Pancreas (tissue), 10 donors: ENCODE measurements at regions not wholly inside any gene's neighbourhood (a gene's known extent, or its start where the extent isn't known, plus 50 kb on each side); places are given as distances from the start of the nearest gene placed in this dataset.

Experiments
- ATAC-seq, 4 donors: fragments of 200-7000 bp; cut with Tn5 transposase; one replicate each; pipeline versions ENCODE4 v1.8.0 to v1.9.1; 2020; ENCODE audit warnings: mild to moderate bottlenecking in 4 of 4, moderate library complexity in 4 of 4
- DNase-seq, 6 donors: peaks; one replicate each; pipeline ENCODE4 v3.0.0-alpha.2; 2020
- FAIRE-seq: peaks from 2 replicates; lab custom pipeline; 2012; peaks lifted over from hg19 to GRCh38; lab: Jason Lieb, UNC
- H3K27ac ChIP-seq, 4 donors: fragments of 200-600 bp; sonication (generic); 1 replicate in 3 of 4; 2 replicates in 1 of 4; pipeline versions ENCODE4 v1.5.0 to v1.8.0; 2020
- H3K27me3 ChIP-seq, 4 donors: fragments of 200-600 bp; one replicate each; pipeline ENCODE4 v1.8.0; 2021
- H3K36me3 ChIP-seq, 3 donors: fragments of 200-600 bp; sonication (generic) in 1 of 3; one replicate each; pipeline versions ENCODE4 v1.5.0 to v1.8.0; 2020 to 2021
- H3K4me1 ChIP-seq, 3 donors: fragments of 200-600 bp; one replicate each; pipeline ENCODE4 v1.8.0; 2021
- H3K4me3 ChIP-seq, 4 donors: fragments of 200-600 bp; sonication (generic) in 2 of 4; one replicate each; pipeline versions ENCODE4 v1.5.0 to v1.8.0; 2020 to 2021
- H3K9me3 ChIP-seq, 4 donors: fragments of 200-600 bp; one replicate each; pipeline ENCODE4 v1.8.0; 2021
- WGBS, 2 donors: extraction: QIAGEN DNeasy Blood & Tissue Kit; methylation state at CpG; one replicate each; pipeline ENCODE4 v1.1.7; 2013; 5-methylcytosine and 5-hydroxymethylcytosine counted together
- intact Hi-C, 3 donors: fragments of 100-400 bp; cut with DNase I; formaldehyde crosslinking; loops; one replicate each; pipeline versions ENCODE4 v1.11.1 to v1.14.2; 2022
- TF ChIP-seq, protein P1 (sequence below), 4 donors: fragments of 200-600 bp; sonication (generic) in 3 of 4; IDR thresholded peaks; one replicate each; pipeline versions ENCODE4 v1.5.0 to v1.8.0; 2021; ENCODE audit warnings: antibody characterized with exemption in 4 of 4
- donor health status: healthy with polysubstance abuse.
- donor health status: DM: no; HTN: no; CAD: no; lungs with moderate emphysema.
- donor health status: DM: no; HTN: no; CAD: no.
- donor health status: control.
- donor health status: control.
- donor health status: Bipolar disorder and iron deficiency.
- donor health status: DM: yes; HTN: yes; CAD: no.
- donor health status: DM: no; HTN: no; CAD: no.
- donor health status: DM: no; HTN: no; CAD: no.
- donor health status: DM: yes; HTN: yes; CAD: no.

DNA sequence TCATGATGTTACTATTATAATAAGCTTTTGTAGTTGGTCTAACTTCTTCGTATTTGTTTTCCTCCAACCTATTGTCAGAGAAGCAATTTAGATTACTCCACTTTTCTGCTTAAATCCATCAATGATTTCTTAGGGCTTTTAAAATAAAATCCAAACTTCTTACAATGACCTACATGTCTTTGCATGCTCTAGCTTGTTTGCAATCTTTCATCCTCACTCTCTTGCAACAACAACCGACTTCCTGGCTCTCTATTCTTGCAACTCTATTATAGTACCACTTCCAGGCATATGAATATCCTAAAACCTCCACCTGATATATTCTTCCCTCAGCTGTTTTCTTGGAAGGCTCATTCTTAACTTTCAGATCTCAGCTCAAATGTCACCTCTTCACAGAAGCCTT lies 1288.7 kb downstream of the PLA2G4A start:
- no peak for ATAC-seq

DNA sequence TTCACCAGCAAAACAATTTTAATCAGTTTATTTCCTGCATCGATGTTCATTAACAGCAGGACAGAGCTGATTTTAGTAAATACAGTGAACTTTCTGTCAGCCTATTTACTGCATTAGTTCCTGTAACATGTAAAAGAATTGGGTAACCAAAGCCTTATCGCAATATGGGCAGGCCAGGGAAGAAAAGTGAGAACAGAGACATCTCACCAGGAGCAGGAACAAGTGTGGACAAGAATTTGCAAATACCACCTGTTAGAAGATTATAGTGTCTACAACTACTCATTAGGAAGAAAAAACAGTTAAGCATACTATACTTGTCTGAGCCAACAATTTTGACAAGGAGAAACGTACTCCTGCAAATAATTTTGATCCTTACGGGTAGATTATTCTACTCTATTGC lies 1293.9 kb downstream of the PLA2G4A start:
- Histone ChIP-seq H3K9me3 (no peaks in the 10 kb centered on the region), H3K27me3 (no peaks in the 10 kb centered on the region), H3K36me3 (no peaks in the 10 kb centered on the region), H3K4me3 (no peak overlapping the region), H3K27ac (no peak overlapping the region), H3K4me1 (no peaks in the 10 kb centered on the region)
- no peak for DNase-seq
- WGBS, 2 donors: 69 to 74% methylated on average over 4 of the region's 4 CpGs
- no peak for ATAC-seq
- intact Hi-C loops: no loop called here
- FAIRE-seq: no peak
- TF ChIP-seq, protein P1, sequence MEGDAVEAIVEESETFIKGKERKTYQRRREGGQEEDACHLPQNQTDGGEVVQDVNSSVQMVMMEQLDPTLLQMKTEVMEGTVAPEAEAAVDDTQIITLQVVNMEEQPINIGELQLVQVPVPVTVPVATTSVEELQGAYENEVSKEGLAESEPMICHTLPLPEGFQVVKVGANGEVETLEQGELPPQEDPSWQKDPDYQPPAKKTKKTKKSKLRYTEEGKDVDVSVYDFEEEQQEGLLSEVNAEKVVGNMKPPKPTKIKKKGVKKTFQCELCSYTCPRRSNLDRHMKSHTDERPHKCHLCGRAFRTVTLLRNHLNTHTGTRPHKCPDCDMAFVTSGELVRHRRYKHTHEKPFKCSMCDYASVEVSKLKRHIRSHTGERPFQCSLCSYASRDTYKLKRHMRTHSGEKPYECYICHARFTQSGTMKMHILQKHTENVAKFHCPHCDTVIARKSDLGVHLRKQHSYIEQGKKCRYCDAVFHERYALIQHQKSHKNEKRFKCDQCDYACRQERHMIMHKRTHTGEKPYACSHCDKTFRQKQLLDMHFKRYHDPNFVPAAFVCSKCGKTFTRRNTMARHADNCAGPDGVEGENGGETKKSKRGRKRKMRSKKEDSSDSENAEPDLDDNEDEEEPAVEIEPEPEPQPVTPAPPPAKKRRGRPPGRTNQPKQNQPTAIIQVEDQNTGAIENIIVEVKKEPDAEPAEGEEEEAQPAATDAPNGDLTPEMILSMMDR (IDR thresholded peaks at IDR 0.05): no peak

More for the DNA sequence above, 1288.7 kb downstream of the PLA2G4A start:
- intact Hi-C loops: no loop called here
- FAIRE-seq (no peak), DNase-seq (no peak)
- H3K27ac ChIP-seq: no peak overlapping the region
- no peaks in the 10 kb centered on the region for H3K36me3 ChIP-seq
- H3K4me1 ChIP-seq: no peaks in the 10 kb centered on the region
- no peak overlapping the region for H3K4me3 ChIP-seq
- H3K27me3 ChIP-seq: no peaks in the 10 kb centered on the region
- no peaks in the 10 kb centered on the region for H3K9me3 ChIP-seq
- TF ChIP-seq, protein P1 (IDR thresholded peaks at IDR 0.05): no peak
- 44 to 68% methylated on average over 2 of the region's 2 CpGs for WGBS, 2 donors

DNA sequence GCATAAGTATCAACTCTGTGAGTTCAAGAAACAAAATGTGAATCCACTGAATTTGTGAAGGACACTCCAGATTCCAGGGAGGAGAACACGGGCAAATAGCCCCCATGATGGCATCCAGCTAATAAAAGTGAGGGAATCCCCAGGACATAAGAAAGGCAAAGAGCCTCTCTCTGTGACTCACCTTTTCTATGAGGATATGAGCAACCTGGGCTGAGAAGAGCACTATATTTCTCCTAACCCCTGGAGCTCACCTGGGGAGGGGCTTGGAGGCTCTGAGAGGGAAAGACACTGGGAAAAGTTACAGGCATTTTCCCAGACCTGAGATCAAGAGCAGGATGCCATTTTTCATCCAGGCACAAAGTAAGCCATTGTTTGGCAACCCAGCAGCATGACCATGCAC lies 1298.8 kb downstream of the PLA2G4A start:
- Histone ChIP-seq H3K27ac (no peak overlapping the region), H3K9me3 (no peaks in the 10 kb centered on the region), H3K36me3 (no peaks in the 10 kb centered on the region), H3K27me3 (no peaks in the 10 kb centered on the region), H3K4me3 (no peak overlapping the region), H3K4me1 (no peaks in the 10 kb centered on the region)
- DNase-seq: no peak
- intact Hi-C loops: no loop called here
- ATAC-seq: no peak
- FAIRE-seq: no peak
- TF ChIP-seq, protein P1 (IDR thresholded peaks at IDR 0.05): no peak
- 32% methylated on average over 1 of the region's 1 CpG for WGBS, 2 donors

DNA sequence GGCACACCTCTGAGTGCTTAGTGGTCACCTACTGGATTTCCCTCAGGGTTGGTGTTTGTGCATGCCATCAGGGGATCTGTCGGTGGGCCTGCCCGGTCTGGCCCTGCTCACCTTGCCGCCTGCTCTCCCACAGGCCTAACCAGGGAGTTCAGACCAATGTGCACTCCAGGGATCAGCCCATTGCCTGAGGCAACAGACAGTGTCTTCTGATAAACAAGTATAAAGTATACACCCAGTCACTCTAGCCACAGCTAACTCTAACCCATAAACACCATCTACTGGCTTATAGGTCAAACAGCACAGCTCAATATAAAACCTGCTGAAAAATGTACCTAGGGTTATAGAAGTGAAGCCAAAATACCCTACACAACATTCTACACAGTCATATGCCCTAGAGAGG lies 1300.0 kb downstream of the PLA2G4A start:
- 84 to 86% methylated on average over 3 of the region's 3 CpGs for WGBS, 2 donors
- Histone ChIP-seq H3K4me1 (no peaks in the 10 kb centered on the region), H3K27ac (no peak overlapping the region), H3K4me3 (no peak overlapping the region), H3K9me3 (no peaks in the 10 kb centered on the region), H3K36me3 (no peaks in the 10 kb centered on the region), H3K27me3 (no peaks in the 10 kb centered on the region)
- FAIRE-seq (no peak), DNase-seq (peak in 1 of 6 donors; percentile 23), ATAC-seq (no peak)
- intact Hi-C loops: no loop called here
- TF ChIP-seq, protein P1 (IDR thresholded peaks at IDR 0.05): no peak

DNA sequence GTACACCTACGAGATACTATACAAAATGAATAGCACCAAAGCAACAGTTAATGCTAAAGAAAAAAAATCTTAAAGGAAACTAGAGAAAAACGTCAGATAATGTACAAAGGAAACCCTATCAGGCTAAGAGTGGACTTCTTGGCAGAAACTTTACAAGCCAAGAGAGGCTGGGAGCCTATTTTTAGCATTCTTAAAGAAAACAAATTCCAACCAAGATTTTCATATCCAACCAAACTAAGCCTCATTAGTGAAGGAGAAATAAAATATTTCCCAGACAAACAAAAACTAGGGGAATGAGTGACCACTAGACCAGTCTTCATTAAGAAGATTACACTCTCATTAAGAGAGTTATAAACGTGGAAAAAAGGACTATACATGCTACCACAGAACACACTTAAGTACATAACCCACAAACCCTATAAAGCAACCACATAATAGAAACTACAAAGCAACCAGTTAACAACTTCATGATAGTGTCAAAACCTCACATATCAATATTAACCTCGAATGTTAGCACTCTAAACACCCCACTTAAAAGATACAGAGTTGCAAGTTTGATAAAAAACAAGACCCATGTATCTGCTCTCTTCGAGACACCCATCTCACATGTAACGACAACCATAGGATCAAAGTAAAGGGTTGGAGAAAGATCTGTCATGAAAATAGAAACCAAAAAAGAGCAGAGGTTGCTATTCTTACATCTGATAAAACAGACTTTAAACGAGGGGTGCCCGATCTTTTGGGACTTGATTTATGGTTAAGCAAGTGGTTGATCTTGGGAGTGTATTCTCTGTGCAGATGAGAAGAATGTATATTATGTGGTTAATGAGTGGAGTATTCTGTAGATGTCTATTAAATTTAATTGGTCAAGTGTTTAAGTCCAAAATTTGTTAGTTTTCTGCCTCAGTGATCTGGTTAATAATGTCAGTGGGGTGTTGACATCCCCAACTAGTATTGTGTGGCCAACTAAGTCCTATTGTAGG lies 1301.4 kb downstream of the PLA2G4A start:
- WGBS, 2 donors: 52 to 67% methylated on average over 8 of the region's 8 CpGs
- no peaks in the 10 kb centered on the region for H3K27me3 ChIP-seq
- no peak overlapping the region for H3K4me3 ChIP-seq
- no peak overlapping the region for H3K27ac ChIP-seq
- no peaks in the 10 kb centered on the region for H3K4me1 ChIP-seq
- intact Hi-C loops: no loop called here
- no peak for ATAC-seq
- TF ChIP-seq, protein P1 (IDR thresholded peaks at IDR 0.05): no peak
- H3K9me3 ChIP-seq: no peaks in the 10 kb centered on the region
- no peaks in the 10 kb centered on the region for H3K36me3 ChIP-seq
- no peak for DNase-seq
- no peak for FAIRE-seq
